NCI-H345 treated with DMSO at 0.1 percent for 48 hours (cell line): ENCODE measurements at regions not wholly inside any gene's neighbourhood (a gene's known extent, or its start where the extent isn't known, plus 50 kb on each side); places are given as distances from the start of the nearest gene placed in this dataset.

Source experiments
- DNase-seq: peaks from one replicate; lab custom pipeline; 2025; ENCODE audit not compliant: unreplicated experiment; lab: John Stamatoyannopoulos, UW

DNA sequence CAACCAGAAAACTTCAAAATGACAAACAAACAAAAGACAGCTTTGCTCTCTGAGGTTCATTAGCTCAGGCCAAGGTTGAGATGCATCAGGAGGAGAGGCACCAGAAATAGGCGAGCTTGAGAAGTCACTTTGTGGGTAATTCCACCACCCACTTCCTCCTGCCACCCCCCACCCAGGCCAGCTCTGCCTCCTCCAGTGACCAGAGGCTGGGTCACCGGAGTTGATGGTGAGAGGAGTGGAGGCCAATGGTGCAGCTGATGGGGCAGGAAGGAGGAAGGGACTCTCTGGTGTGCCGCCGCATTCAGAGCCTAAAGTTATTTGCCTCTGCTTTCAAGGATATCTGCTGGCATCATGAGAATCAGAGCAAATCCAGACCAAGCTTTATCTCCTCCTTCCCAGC lies 73.8 kb upstream of the ASTN2 start:
- DNase-seq, result no peak

DNA sequence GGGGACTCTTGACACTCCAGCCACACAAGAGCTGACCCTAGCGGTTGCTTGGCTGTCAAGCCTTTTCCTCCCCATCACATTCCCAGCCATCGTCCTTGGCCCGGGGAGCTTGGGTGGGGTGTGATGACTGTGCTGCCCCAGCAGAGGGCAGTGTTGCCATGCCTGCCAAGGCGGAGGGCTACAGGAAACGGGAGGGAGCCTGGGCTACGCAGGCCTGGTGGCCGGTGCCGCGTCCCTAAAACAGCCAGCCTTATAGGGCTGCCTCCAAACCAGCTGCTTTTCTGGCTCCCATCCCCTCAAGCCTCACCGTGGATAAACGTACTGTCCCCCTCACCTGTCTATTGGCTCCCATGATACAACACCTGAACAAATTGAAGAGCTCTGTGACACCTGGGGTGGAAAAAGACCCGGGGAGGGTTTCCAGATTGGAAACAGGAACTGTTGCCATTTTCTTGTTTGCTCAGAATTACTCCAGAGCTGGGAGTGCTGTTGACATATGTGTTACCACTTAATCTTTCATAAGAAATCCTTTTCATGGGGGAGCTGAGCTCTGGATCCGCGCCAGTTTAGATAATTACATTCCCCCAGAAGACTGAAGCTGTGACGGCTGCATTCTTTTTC lies 72.8 kb upstream of the ASTN2 start:
- DNase-seq, result peak; percentile 96

DNA sequence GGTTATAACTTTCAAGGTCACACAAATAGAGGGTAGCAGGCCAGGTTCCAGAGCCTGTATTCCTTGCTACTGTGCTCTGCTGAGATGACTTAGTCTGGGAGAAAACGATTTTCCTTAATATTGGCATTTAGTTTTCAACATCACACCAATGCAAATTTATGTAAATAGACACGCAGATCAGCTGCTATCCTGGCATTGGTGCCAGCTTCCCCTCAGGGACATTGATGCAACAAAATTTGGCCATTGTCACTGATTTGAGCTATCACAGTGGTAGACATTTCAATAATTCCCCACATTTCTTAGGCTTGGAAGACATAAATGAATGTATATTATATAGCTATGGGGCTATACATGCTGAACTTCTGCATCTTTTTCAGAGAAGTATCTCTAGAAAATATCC lies 71.6 kb upstream of the ASTN2 start:
- no peak for DNase-seq

GRCh38 chr9:117485176-117485575 lies 70.3 kb upstream of the ASTN2 start:
- no peak for DNase-seq

- no peak for DNase-seq
Measured at GRCh38 chr9:117480729-117481128, 65.9 kb upstream of the ASTN2 start.

GRCh38 chr9:117480253-117480652 lies 65.4 kb upstream of the ASTN2 start:
- DNase-seq, result no peak

GRCh38 chr9:117473293-117473692 lies 58.4 kb upstream of the ASTN2 start:
- DNase-seq, result no peak

GRCh38 chr9:117470902-117471301 lies 56.0 kb upstream of the ASTN2 start:
- no peak for DNase-seq

GRCh38 chr9:117470455-117470854 lies 55.6 kb upstream of the ASTN2 start:
- no peak for DNase-seq

GRCh38 chr9:117466111-117466510 lies 51.3 kb upstream of the ASTN2 start:
- no peak for DNase-seq

DNA sequence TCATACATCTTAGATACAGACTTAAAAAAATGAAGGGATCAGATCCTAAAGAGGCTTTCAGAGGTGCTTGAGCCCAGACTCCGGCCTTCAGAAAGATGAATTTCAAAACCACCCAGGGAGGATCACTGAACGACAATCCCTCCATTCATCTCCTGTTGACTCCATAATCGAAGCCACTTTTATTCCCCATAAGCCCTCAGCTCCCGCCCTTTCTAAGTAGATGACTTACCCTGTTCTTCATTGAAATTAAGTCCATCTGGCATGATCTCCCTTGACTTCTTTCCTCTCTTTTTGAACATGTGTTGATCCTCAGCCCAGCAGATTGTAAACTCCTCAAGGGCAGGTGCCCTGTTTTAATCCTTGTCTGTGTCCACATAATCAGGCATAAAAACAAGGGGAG lies 50.8 kb upstream of the ASTN2 start:
- DNase-seq, result no peak

- no peak for DNase-seq
Measured at GRCh38 chr9:117464941-117465616, 50.2 kb upstream of the ASTN2 start.
